ENCODE measurements at regions not wholly inside any gene's neighbourhood (a gene's known extent, or its start where the extent isn't known, plus 50 kb on each side); places are given as distances from the start of the nearest gene placed in this dataset.

- Histone ChIP-seq H2AFZ (ENCODE audit: low read depth, low read length) (no peak overlapping the region), H3K9me3 (ENCODE audit: low read length) (no peaks in the 10 kb centered on the region), H3K4me2 (ENCODE audit: low read length) (no peak overlapping the region), H3F3A (ENCODE audit: insufficient read depth, low read length, poor library complexity, severe bottlenecking) (no peaks in the 10 kb centered on the region), H4K20me1 (ENCODE audit: insufficient read depth) (no peaks in the 10 kb centered on the region), H3K9ac (ENCODE audit: low read length) (no peak overlapping the region), H3K27me3 (ENCODE audit: insufficient read depth, low read depth, low read length) (no peaks in the 10 kb centered on the region), H3K79me2 (replicated peaks; ENCODE audit: insufficient read depth, low read length) (no peaks in the 10 kb centered on the region), H3K27ac (ENCODE audit: low read length) (no peak overlapping the region), H3K36me3 (ENCODE audit: insufficient read depth, low read length) (no peaks in the 10 kb centered on the region), H3K9me2 (ENCODE audit: insufficient read depth, low read length) (no peaks in the 10 kb centered on the region), H3K4me3 (ENCODE audit: low read length) (no peak overlapping the region)
- TF ChIP-seq TAF1 (IDR thresholded peaks at IDR 0.05; ENCODE audit: low read depth) (no peak), REST (IDR thresholded peaks at IDR 0.05; ENCODE audit: borderline replicate concordance) (no peak), MXI1 (conservative IDR thresholded peaks at IDR 0.05; ENCODE audit: poor library complexity, severe bottlenecking) (no peak), EZH2 (IDR thresholded peaks at IDR 0.05; ENCODE audit: borderline replicate concordance, insufficient read depth, low read length, poor library complexity, severe bottlenecking) (no peak), RAD21 (conservative IDR thresholded peaks at IDR 0.05) (no peak), EP300 (conservative IDR thresholded peaks at IDR 0.05; ENCODE audit: poor library complexity, severe bottlenecking) (no peak), SMC3 (conservative IDR thresholded peaks at IDR 0.05; ENCODE audit: poor library complexity) (no peak), CTCF (IDR thresholded peaks at IDR 0.05; ENCODE audit: poor library complexity, severe bottlenecking) (no peak), POLR2AphosphoS5 (IDR thresholded peaks at IDR 0.05) (no peak)
Observed at GRCh38 chr12:90868626-90869025, 86.3 kb downstream of the CCER1 start.

- no peak overlapping the region for H3K27ac ChIP-seq (ENCODE audit: low read length)
- no peak overlapping the region for H3K4me3 ChIP-seq (ENCODE audit: low read length)
- H4K20me1 ChIP-seq (ENCODE audit: insufficient read depth) = no peaks in the 10 kb centered on the region
- H3F3A ChIP-seq (ENCODE audit: insufficient read depth, low read length, poor library complexity, severe bottlenecking) = no peaks in the 10 kb centered on the region
- no peaks in the 10 kb centered on the region for H3K27me3 ChIP-seq (ENCODE audit: insufficient read depth, low read depth, low read length)
- TF ChIP-seq CTCF (IDR thresholded peaks at IDR 0.05; ENCODE audit: poor library complexity, severe bottlenecking) = no peak
- no peak for TF ChIP-seq POLR2AphosphoS5 (IDR thresholded peaks at IDR 0.05)
- no peak for TF ChIP-seq EZH2 (IDR thresholded peaks at IDR 0.05; ENCODE audit: borderline replicate concordance, insufficient read depth, low read length, poor library complexity, severe bottlenecking)
- no peak for TF ChIP-seq SMC3 (conservative IDR thresholded peaks at IDR 0.05; ENCODE audit: poor library complexity)
- TF ChIP-seq MXI1 (conservative IDR thresholded peaks at IDR 0.05; ENCODE audit: poor library complexity, severe bottlenecking) = no peak
- TF ChIP-seq EP300 (conservative IDR thresholded peaks at IDR 0.05; ENCODE audit: poor library complexity, severe bottlenecking) = no peak
- no peak for TF ChIP-seq RAD21 (conservative IDR thresholded peaks at IDR 0.05)
- no peak for TF ChIP-seq REST (IDR thresholded peaks at IDR 0.05; ENCODE audit: borderline replicate concordance)
- no peak for TF ChIP-seq TAF1 (IDR thresholded peaks at IDR 0.05; ENCODE audit: low read depth)
- no peaks in the 10 kb centered on the region for H3K9me3 ChIP-seq (ENCODE audit: low read length)
- H2AFZ ChIP-seq (ENCODE audit: low read depth, low read length) = no peak overlapping the region
- no peak overlapping the region for H3K4me2 ChIP-seq (ENCODE audit: low read length)
- no peaks in the 10 kb centered on the region for H3K9me2 ChIP-seq (ENCODE audit: insufficient read depth, low read length)
- H3K36me3 ChIP-seq (ENCODE audit: insufficient read depth, low read length) = no peaks in the 10 kb centered on the region
- H3K9ac ChIP-seq (ENCODE audit: low read length) = no peak overlapping the region
- no peaks in the 10 kb centered on the region for H3K79me2 ChIP-seq (replicated peaks; ENCODE audit: insufficient read depth, low read length)
Observed at GRCh38 chr12:90859591-90859990, 95.4 kb downstream of the CCER1 start.

Measured in neural cell (in vitro differentiated cells).